GM12878 (cell line): ENCODE measurements at regions not wholly inside any gene's neighbourhood (a gene's known extent, or its start where the extent isn't known, plus 50 kb on each side); places are given as distances from the start of the nearest gene placed in this dataset.

ENCODE experiments used
- ATAC-seq: fragments of 200-7000 bp; cut with Tn5 transposase; 3 replicates; pipeline ENCODE4 v1.9.1; 2020; ENCODE audit warnings: mild to moderate bottlenecking, moderate library complexity
- BruUV-seq: library from RNA; stranded (reverse); fragments of 400-500 nt; replicated peaks from 2 replicates; lab custom pipeline; 2021; lab: Mats Ljungman, UMichigan
- CTCF ChIA-PET: fragments of 300-600 bp; sonication (Branson Sonifier 250); formaldehyde crosslinking; extraction: SDS; loops from one replicate; lab custom pipeline; 2021; ENCODE audit warnings: inconsistent platforms; lab: Yijun Ruan, JAX
- POLR2A ChIA-PET: fragments of 350-600 bp; formaldehyde crosslinking; extraction: SDS; loops from one replicate; lab custom pipeline; 2021; ENCODE audit warnings: inconsistent platforms; lab: Charles Lee
- RAD21 ChIA-PET: fragments of 300-600 bp; sonication (Branson Sonifier 250); formaldehyde crosslinking; loops from one replicate; lab custom pipeline; 2023; ENCODE audit warnings: antibody characterized with exemption; ENCODE audit not compliant: unreplicated experiment; lab: Charles Lee
- SMC1A ChIA-PET: fragments of 300-600 bp; sonication (Branson Sonifier 250); formaldehyde crosslinking; loops from one replicate; lab custom pipeline; 2023; ENCODE audit not compliant: unreplicated experiment, uncharacterized antibody; lab: Charles Lee
- DNase-seq: peaks from one replicate; pipeline ENCODE4 v3.0.0-alpha.2; 2011; ENCODE audit warnings: low read depth, low spot score
- FAIRE-seq: peaks from 3 replicates; lab custom pipeline; 2011; peaks lifted over from hg19 to GRCh38; lab: Jason Lieb, UNC
- H2AFZ ChIP-seq: 2 replicates; pipeline ENCODE4 v1.6.0; 2011; ENCODE audit warnings: low read depth, low read length, control low read depth; ENCODE audit not compliant: control insufficient read depth
- H3K27ac ChIP-seq: 2 replicates; pipeline ENCODE4 v1.5.1; 2011; ENCODE audit warnings: control low read depth; ENCODE audit not compliant: control insufficient read depth, insufficient read depth
- H3K27me3 ChIP-seq, 2 experiments: replicated peaks in 1 of 2; 2 replicates each; pipeline versions ENCODE4 v1.6.0 to v1.6.1; 2011; ENCODE audit warnings: low read length in 1 of 2; ENCODE audit not compliant: control insufficient read depth in 2 of 2, insufficient read depth in 2 of 2
- H3K36me3 ChIP-seq, 2 experiments: 2 replicates each; pipeline ENCODE4 v1.5.1; 2011; ENCODE audit warnings: low read length in 1 of 2; ENCODE audit not compliant: control insufficient read depth in 2 of 2, insufficient read depth in 2 of 2
- H3K4me1 ChIP-seq: 2 replicates; pipeline ENCODE4 v1.6.1; 2011; ENCODE audit warnings: mild to moderate bottlenecking, low read length, moderate library complexity, mixed read lengths; ENCODE audit not compliant: control insufficient read depth, insufficient read depth
- H3K4me2 ChIP-seq: 2 replicates; pipeline ENCODE4 v1.6.0; 2011; ENCODE audit warnings: control low read depth; ENCODE audit not compliant: control insufficient read depth, insufficient read depth
- H3K4me3 ChIP-seq: fragments of 200-600 bp; sonication (generic); 2 replicates; pipeline ENCODE4 v1.5.1; 2016
- H3K79me2 ChIP-seq: 2 replicates; pipeline ENCODE4 v1.6.0; 2011; ENCODE audit warnings: low read length; ENCODE audit not compliant: control insufficient read depth, insufficient read depth
- H3K9ac ChIP-seq: 2 replicates; pipeline ENCODE4 v1.8.0; 2011; ENCODE audit warnings: low read length, control low read depth, mixed read lengths; ENCODE audit not compliant: control insufficient read depth, insufficient read depth
- H3K9me3 ChIP-seq: replicated peaks from 3 replicates; pipeline ENCODE4 v1.5.1; 2011; ENCODE audit warnings: mild to moderate bottlenecking, low read length; ENCODE audit not compliant: control insufficient read depth, insufficient read depth
- H4K20me1 ChIP-seq: 2 replicates; pipeline ENCODE4 v1.6.0; 2011; ENCODE audit not compliant: control insufficient read depth, insufficient read depth
- ASH2L ChIP-seq: fragments of 300-600, 200-600 bp; sonication (generic); IDR thresholded peaks from 2 replicates; pipeline ENCODE4 v1.6.1; 2017; ENCODE audit warnings: low read depth, mild to moderate bottlenecking, borderline replicate concordance
- CHD1 ChIP-seq: IDR thresholded peaks from 2 replicates; pipeline ENCODE4 v1.6.1; 2012; ENCODE audit warnings: low read depth, low read length, improper control_type of control experiment
- ETV6 ChIP-seq, 2 experiments: fragments of 450-650 bp in 1 of 2; IDR thresholded peaks in 1 of 2; conservative IDR thresholded peaks in 1 of 2; 2 replicates each; pipeline ENCODE4 v1.6.1; 2014; ENCODE audit warnings: antibody characterized with exemption in 1 of 2, borderline replicate concordance in 1 of 2, low read depth in 1 of 2, mild to moderate bottlenecking in 1 of 2, moderate library complexity in 1 of 2
- HDAC6 ChIP-seq: fragments of 200-600 bp; sonication (generic); IDR thresholded peaks from one replicate; pipeline ENCODE4 v1.8.0; 2017; ENCODE audit warnings: antibody characterized with exemption; ENCODE audit not compliant: unreplicated experiment
- HSF1 ChIP-seq: fragments of 150-350 bp; IDR thresholded peaks from 2 replicates; pipeline ENCODE4 v1.6.1; 2014; ENCODE audit warnings: mild to moderate bottlenecking, low read depth, low read length
- IRF3 ChIP-seq: fragments of 450-650 bp; IDR thresholded peaks from 2 replicates; pipeline ENCODE4 v1.6.1; 2014; ENCODE audit warnings: mild to moderate bottlenecking
- KDM1A ChIP-seq: fragments of 200-600 bp; sonication (generic); IDR thresholded peaks from 2 replicates; pipeline ENCODE4 v1.6.1; 2016; ENCODE audit warnings: borderline replicate concordance
- LARP7 ChIP-seq: fragments of 450-650 bp; IDR thresholded peaks from 2 replicates; pipeline ENCODE4 v1.6.1; 2017; ENCODE audit warnings: mild to moderate bottlenecking
- MXI1 ChIP-seq: fragments of 150-350 bp; IDR thresholded peaks from 2 replicates; pipeline ENCODE4 v1.6.1; 2011; ENCODE audit warnings: low read depth, mild to moderate bottlenecking, inconsistent platforms, low read length, improper control_type of control experiment
- RCOR1 ChIP-seq: conservative IDR thresholded peaks from 2 replicates; pipeline ENCODE4 v1.6.1; 2012; ENCODE audit warnings: low read depth, low read length, improper control_type of control experiment
- SMARCA5 ChIP-seq: fragments of 450-650 bp; IDR thresholded peaks from 2 replicates; pipeline ENCODE4 v1.6.1; 2017; ENCODE audit warnings: mild to moderate bottlenecking
- SUPT20H ChIP-seq: IDR thresholded peaks from 2 replicates; pipeline ENCODE4 v1.6.1; 2011; ENCODE audit warnings: low read depth, mild to moderate bottlenecking, low read length, moderate library complexity, borderline replicate concordance; ENCODE audit not compliant: control insufficient read depth
- TBL1XR1 ChIP-seq: IDR thresholded peaks from 2 replicates; pipeline ENCODE4 v1.6.1; 2012; ENCODE audit warnings: low read depth, low read length, improper control_type of control experiment
- TCF3 ChIP-seq: IDR thresholded peaks from 2 replicates; pipeline ENCODE4 v1.6.1; 2012; ENCODE audit warnings: low read depth, mild to moderate bottlenecking, low read length, borderline replicate concordance; ENCODE audit not compliant: insufficient read depth
- USF2 ChIP-seq: IDR thresholded peaks from 2 replicates; pipeline ENCODE4 v1.6.1; 2011; ENCODE audit warnings: low read depth, low read length, improper control_type of control experiment, borderline replicate concordance
- YBX1 ChIP-seq: fragments of 450-650 bp; IDR thresholded peaks from 2 replicates; pipeline ENCODE4 v1.6.1; 2016; ENCODE audit warnings: antibody characterized with exemption
- ZSCAN29 ChIP-seq: fragments of 450-650 bp; IDR thresholded peaks from 2 replicates; pipeline ENCODE4 v1.6.1; 2017; ENCODE audit warnings: mild to moderate bottlenecking, moderate library complexity
- WGBS: methylation state at CpG from one replicate; pipeline ENCODE4 v1.1.6; 2016; ENCODE audit warnings: low lambda C conversion rate; ENCODE audit not compliant: insufficient replicate concordance, insufficient coverage; ENCODE audit errors: missing lambda C conversion rate; 5-methylcytosine and 5-hydroxymethylcytosine counted together
- in situ Hi-C: fragments of 300-500 bp; cut with MboI; formaldehyde crosslinking; loops from 9 replicates; pipeline ENCODE4 v1.14.3; 2018; ENCODE audit warnings: mixed read lengths
- intact Hi-C: fragments of 100-400 bp; cut with micrococcal nuclease; formaldehyde crosslinking; loops from one replicate; pipeline ENCODE4 v1.14.2; 2022; ENCODE audit not compliant: unreplicated experiment

- no peak for TF ChIP-seq LARP7
- TF ChIP-seq TBL1XR1: no peak
- TF ChIP-seq CHD1: no peak
Measured at GRCh38 chr9:1837453-1838084, 177.6 kb upstream of the SMARCA2 start (continued).

- SMC1A ChIA-PET: interaction anchor here (0.9 to 4.8 kb wide), 9 partner anchors 9 to 380 kb away, joined by 3 to 31 read pairs (median 5); no protein-coding TSS in a partner anchor
- H2AFZ ChIP-seq: no peak overlapping the region
- no TSS peak for BruUV-seq
- RAD21 ChIA-PET: interaction anchor here (2.1 to 3.8 kb wide), 4 partner anchors 36 to 234 kb away, joined by 5 to 40 read pairs (median 13); no protein-coding TSS in a partner anchor
- CTCF ChIA-PET: interaction anchor here (0.7 to 5.1 kb wide), 7 partner anchors 9 to 379 kb away, joined by 3 to 87 read pairs (median 27); no protein-coding TSS in a partner anchor
- no peaks in the 10 kb centered on the region for H3K36me3 ChIP-seq
- H3K4me3 ChIP-seq: no peak overlapping the region
- DNase-seq: no peak
- H3K4me1 ChIP-seq: no peaks in the 10 kb centered on the region
- no peak overlapping the region for H3K9ac ChIP-seq
- no peak for ATAC-seq
- H3K4me2 ChIP-seq: no peak overlapping the region
- in situ Hi-C loops: no loop called here
- FAIRE-seq: no peak
- H3K9me3 ChIP-seq: no peaks in the 10 kb centered on the region; the same call in 2 of the 3 replicates
- H4K20me1 ChIP-seq: no peaks in the 10 kb centered on the region
- H3K79me2 ChIP-seq: no peaks in the 10 kb centered on the region
- intact Hi-C loops: loop anchor here (5.0 to 10.0 kb wide), 3 partner anchors 113 to 375 kb away; no protein-coding TSS in a partner anchor
- WGBS: 94% methylated on average over 6 of the region's 6 CpGs
- no peaks in the 10 kb centered on the region for H3K27me3 ChIP-seq
- POLR2A ChIA-PET: no interaction called here
- TF ChIP-seq KDM1A: no peak
- no peak for TF ChIP-seq HDAC6
- no peak for TF ChIP-seq SMARCA5
- TF ChIP-seq YBX1: no peak
- no peak for TF ChIP-seq TCF3
- TF ChIP-seq RCOR1: no peak
- TF ChIP-seq ASH2L: no peak
- TF ChIP-seq IRF3: no peak
- no peak for TF ChIP-seq MXI1
- TF ChIP-seq HSF1: no peak
- no peak for TF ChIP-seq SUPT20H
- TF ChIP-seq USF2: no peak
- TF ChIP-seq ZSCAN29: no peak
- TF ChIP-seq ETV6 (conservative IDR thresholded peaks at IDR 0.05 in 1 of 2, IDR thresholded peaks at IDR 0.05 in 1 of 2; ENCODE audit: borderline replicate concordance in 1 of 2, low read depth in 1 of 2): no peak
- TF ChIP-seq, all 136 proteins: peak for 0
- H3K27ac ChIP-seq: no peak overlapping the region
Measured at GRCh38 chr9:1839909-1840308, 175.2 kb upstream of the SMARCA2 start.
